Neutrophil (primary cell): ENCODE measurements at regions not wholly inside any gene's neighbourhood (a gene's known extent, or its start where the extent isn't known, plus 50 kb on each side); places are given as distances from the start of the nearest gene placed in this dataset.

Experiments
- H3K27ac ChIP-seq: fragments of 200-600 bp; sonication (generic); 2 replicates; pipeline ENCODE4 v1.5.1; 2016; ENCODE audit warnings: mild to moderate bottlenecking, moderate library complexity
- H3K27me3 ChIP-seq: fragments of 200-600 bp; sonication (generic); 2 replicates; pipeline ENCODE4 v1.6.0; 2016; ENCODE audit warnings: mild to moderate bottlenecking
- H3K36me3 ChIP-seq: fragments of 200-600 bp; sonication (generic); 2 replicates; pipeline ENCODE4 v1.5.1; 2017
- H3K4me1 ChIP-seq, 2 experiments: fragments of 200-600 bp in 1 of 2; sonication (generic) in 1 of 2; 1 replicate in 1 of 2; 2 replicates in 1 of 2; pipeline versions ENCODE4 v1.5.1 to v1.6.1; 2013 to 2016; ENCODE audit warnings: low read depth in 1 of 2, low read length in 1 of 2, mild to moderate bottlenecking in 1 of 2, moderate library complexity in 1 of 2; ENCODE audit not compliant: control insufficient read depth in 1 of 2, insufficient read depth in 1 of 2
- H3K4me3 ChIP-seq, 2 experiments: fragments of 200-600 bp in 1 of 2; sonication (generic) in 1 of 2; 1 replicate in 1 of 2; 2 replicates in 1 of 2; pipeline ENCODE4 v1.5.1; 2013 to 2016; ENCODE audit warnings: low read depth in 1 of 2, low read length in 1 of 2, mild to moderate bottlenecking in 1 of 2, moderate library complexity in 1 of 2
- H3K9me3 ChIP-seq: fragments of 200-600 bp; sonication (generic); 2 replicates; pipeline ENCODE4 v1.5.1; 2016
- TF ChIP-seq, protein P1 (sequence below): fragments of 200-600 bp; sonication (generic); IDR thresholded peaks from 2 replicates; pipeline ENCODE4 v1.5.1; 2016; ENCODE audit warnings: antibody characterized with exemption

DNA sequence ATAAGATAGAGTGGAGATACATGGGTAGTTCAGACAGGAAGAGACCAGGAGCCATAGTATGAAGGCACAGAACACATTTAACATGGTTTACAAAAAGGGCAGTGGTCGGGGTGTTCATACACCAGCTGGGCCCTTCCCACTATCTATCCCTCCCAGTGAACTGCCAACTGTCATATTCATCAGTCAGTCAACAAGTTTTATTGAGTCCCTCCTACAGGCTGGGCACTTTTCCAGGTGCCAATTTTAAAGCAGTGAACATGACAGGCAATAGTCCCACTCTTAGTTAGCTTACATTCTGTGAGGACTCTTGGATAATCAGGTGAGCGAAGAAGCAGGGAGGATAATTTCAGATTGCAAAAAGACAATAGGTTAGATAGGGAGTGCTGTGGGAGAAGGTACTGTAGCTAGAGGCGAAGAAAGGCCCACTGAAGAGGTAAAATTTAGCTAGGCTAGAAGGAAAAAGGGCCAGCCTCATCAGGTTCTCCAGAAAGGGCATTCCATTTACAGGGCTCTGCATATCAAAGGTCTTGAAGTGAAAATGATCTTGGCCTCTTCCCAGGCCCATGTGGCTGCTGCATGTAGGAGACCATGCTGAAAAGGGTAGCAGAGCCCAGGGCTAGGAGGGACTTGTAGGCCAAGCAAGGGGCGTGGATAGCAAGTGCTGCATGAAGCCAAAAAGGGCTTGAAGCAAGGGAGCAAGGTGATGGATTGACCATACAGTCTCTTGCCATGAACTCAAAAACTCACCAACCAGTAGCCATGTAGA is 274.7 kb upstream of the SNX7 start:
- no peaks in the 10 kb centered on the region for H3K36me3 ChIP-seq
- TF ChIP-seq, protein P1, sequence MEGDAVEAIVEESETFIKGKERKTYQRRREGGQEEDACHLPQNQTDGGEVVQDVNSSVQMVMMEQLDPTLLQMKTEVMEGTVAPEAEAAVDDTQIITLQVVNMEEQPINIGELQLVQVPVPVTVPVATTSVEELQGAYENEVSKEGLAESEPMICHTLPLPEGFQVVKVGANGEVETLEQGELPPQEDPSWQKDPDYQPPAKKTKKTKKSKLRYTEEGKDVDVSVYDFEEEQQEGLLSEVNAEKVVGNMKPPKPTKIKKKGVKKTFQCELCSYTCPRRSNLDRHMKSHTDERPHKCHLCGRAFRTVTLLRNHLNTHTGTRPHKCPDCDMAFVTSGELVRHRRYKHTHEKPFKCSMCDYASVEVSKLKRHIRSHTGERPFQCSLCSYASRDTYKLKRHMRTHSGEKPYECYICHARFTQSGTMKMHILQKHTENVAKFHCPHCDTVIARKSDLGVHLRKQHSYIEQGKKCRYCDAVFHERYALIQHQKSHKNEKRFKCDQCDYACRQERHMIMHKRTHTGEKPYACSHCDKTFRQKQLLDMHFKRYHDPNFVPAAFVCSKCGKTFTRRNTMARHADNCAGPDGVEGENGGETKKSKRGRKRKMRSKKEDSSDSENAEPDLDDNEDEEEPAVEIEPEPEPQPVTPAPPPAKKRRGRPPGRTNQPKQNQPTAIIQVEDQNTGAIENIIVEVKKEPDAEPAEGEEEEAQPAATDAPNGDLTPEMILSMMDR: no peak
- H3K9me3 ChIP-seq: no peaks in the 10 kb centered on the region
- no peaks in the 10 kb centered on the region for H3K4me1 ChIP-seq
- H3K27ac ChIP-seq: no peak overlapping the region
- H3K27me3 ChIP-seq: no peaks in the 10 kb centered on the region
- no peak overlapping the region for H3K4me3 ChIP-seq

DNA sequence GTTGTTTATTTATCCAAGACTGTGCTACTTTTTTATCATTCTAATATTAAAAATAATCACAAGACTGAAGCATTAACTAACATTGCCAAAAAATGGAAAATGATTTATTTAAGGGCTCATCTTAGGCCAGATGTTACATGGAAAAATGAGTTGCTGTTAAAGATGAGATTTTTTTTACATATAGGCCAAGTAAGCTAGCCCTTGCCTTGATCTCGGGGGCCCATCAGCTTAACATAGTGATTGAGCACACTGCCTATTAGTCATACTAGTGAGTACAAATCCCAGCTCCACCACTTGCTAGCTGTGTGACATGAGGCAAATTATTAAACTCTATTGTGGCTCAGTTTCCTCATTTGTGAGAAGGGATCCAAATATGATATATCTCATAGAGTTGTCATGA is 275.9 kb upstream of the SNX7 start:
- TF ChIP-seq, protein P1: no peak
- H3K4me1 ChIP-seq: no peaks in the 10 kb centered on the region
- no peaks in the 10 kb centered on the region for H3K36me3 ChIP-seq
- no peak overlapping the region for H3K27ac ChIP-seq
- H3K27me3 ChIP-seq: no peaks in the 10 kb centered on the region
- H3K4me3 ChIP-seq: no peak overlapping the region
- H3K9me3 ChIP-seq: no peaks in the 10 kb centered on the region

DNA sequence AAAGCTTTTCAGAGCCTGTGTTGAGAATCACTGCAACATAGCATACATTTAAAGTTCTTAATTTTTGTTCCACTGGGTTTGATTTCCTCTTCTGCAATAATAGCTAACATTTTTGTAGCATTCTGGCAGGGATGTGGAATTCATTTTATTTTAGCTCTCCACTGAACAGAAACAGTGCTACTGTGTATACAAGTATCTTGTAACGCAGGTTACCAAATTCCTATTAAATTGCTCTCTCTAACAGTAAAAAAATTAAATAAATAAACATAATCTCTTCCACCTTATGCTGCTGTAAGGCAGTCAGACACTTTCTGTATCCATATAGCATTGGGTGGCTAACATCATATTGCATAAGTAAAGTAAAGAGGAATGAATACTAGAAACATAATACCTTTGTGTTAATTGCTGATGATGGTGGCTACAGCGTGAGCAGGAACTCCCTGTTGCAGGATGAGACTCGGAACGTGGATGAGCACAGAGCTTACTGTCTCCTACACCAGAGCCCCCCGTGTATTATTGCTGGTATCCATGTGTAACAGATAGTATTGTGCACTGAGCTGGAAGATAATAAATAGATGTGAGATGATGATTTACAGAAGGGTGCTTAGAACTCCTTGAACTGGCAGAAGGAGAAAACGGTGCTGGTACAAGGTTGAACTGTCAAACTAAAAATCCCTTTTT is 276.9 kb upstream of the SNX7 start:
- H3K27me3 ChIP-seq: no peaks in the 10 kb centered on the region
- no peaks in the 10 kb centered on the region for H3K9me3 ChIP-seq
- no peaks in the 10 kb centered on the region for H3K36me3 ChIP-seq
- TF ChIP-seq, protein P1: no peak
- no peak overlapping the region for H3K27ac ChIP-seq
- H3K4me1 ChIP-seq: no peaks in the 10 kb centered on the region
- H3K4me3 ChIP-seq: no peak overlapping the region

DNA sequence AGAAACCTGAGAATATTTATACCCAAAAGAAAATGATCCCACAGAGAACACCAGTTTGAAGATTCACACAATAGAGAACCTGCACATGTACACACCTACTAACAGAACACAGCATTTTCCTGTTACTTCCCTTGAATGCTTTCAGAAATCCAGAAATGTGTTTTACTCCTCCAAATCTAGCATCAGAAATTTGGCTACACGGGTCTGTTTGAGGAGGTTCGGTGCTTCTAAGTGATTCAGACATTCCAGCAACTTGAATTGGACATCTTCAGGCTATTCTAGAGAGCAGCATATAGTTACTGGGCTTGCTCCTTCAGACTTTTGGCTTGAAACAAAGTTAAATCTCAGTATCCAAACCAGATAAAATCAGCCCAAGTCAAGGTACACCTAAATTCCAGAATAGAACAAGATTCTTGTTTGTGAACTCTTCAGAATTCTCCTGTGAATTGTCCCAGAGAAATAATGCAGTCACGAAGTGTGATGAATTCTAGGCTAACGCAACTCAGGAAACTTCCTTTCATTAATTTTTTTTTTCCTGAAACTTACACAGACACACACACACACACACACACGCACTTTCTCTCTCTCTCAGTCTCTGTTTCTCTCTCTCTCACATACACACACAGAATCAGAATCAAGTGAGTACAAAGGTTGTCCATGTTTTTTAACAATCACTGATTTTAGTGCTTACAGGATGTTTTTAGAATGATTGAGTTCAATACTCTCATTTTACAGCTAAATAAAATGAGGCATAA is 278.4 kb upstream of the SNX7 start:
- Histone ChIP-seq H3K27me3 (no peaks in the 10 kb centered on the region), H3K4me1 (no peaks in the 10 kb centered on the region), H3K4me3 (no peak overlapping the region), H3K27ac (no peak overlapping the region), H3K9me3 (no peaks in the 10 kb centered on the region), H3K36me3 (no peaks in the 10 kb centered on the region)
- TF ChIP-seq, protein P1: no peak

DNA sequence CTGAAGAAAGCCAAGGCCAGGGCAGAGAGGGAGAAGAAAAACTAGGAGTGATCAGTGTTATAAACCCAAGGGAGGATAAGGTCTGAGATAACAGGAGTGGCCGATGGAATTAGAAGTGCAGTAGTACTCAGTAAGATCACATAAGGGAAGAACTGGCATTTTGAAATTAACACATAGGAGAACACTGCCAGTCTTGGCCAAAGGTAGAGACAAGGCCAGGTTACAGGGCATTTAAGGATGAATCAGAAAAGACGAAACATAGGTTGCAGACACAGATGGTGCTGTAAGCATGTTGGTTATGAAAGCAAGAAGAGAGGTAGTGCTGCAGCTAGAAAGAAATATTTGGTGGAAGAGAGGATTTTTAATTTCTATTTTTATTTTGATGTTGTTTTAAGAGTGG is 278.9 kb upstream of the SNX7 start:
- no peaks in the 10 kb centered on the region for H3K36me3 ChIP-seq
- TF ChIP-seq, protein P1: no peak

More for the DNA sequence above, 278.9 kb upstream of the SNX7 start:
- H3K27ac ChIP-seq: no peak overlapping the region
- no peaks in the 10 kb centered on the region for H3K27me3 ChIP-seq
- H3K4me1 ChIP-seq: no peaks in the 10 kb centered on the region
- no peaks in the 10 kb centered on the region for H3K9me3 ChIP-seq
- H3K4me3 ChIP-seq: no peak overlapping the region
